Lung microvascular endothelial cell (primary cell): ENCODE measurements at regions not wholly inside any gene's neighbourhood (a gene's known extent, or its start where the extent isn't known, plus 50 kb on each side); places are given as distances from the start of the nearest gene placed in this dataset.

Experiments
- DNase-seq, 2 donors: peaks; one replicate each; pipeline versions ENCODE4 v3.0.0 to v3.0.0-alpha.2; 2010; ENCODE audit warnings: low read depth in 2 of 2

- DNase-seq: peak in 1 of 2 donors; percentile 24
Measured at GRCh38 chr18:46320928-46321711, 216.9 kb downstream of the HAUS1 start.

- no peak for DNase-seq
Measured at GRCh38 chr18:46321955-46322354, 217.8 kb downstream of the HAUS1 start.

- DNase-seq: no peak
Measured at GRCh38 chr18:46322411-46322891, 218.3 kb downstream of the HAUS1 start.

- DNase-seq: no peak
Measured at GRCh38 chr18:46322941-46323340, 218.8 kb downstream of the HAUS1 start.

- DNase-seq: peak in 1 of 2 donors; percentile 36
Measured at GRCh38 chr18:46324087-46324955, 220.1 kb downstream of the HAUS1 start.

- DNase-seq: no peak
Measured at GRCh38 chr18:46325895-46326294, 221.7 kb downstream of the HAUS1 start.

- DNase-seq: no peak
Measured at GRCh38 chr18:46329736-46330246, 225.6 kb downstream of the HAUS1 start.

GRCh38 chr18:46331316-46331715 lies 227.1 kb downstream of the HAUS1 start:
- DNase-seq: no peak

GRCh38 chr18:46332286-46332801 lies 228.2 kb downstream of the HAUS1 start:
- no peak for DNase-seq

- DNase-seq: no peak
Measured at GRCh38 chr18:46332921-46333341, 228.7 kb downstream of the HAUS1 start.

GRCh38 chr18:46333431-46334135 lies 229.4 kb downstream of the HAUS1 start:
- peak in 1 of 2 donors; percentile 13 for DNase-seq

- no peak for DNase-seq
Measured at GRCh38 chr18:46334868-46335281, 230.7 kb downstream of the HAUS1 start.

GRCh38 chr18:46335534-46336101 lies 231.4 kb downstream of the HAUS1 start:
- DNase-seq: peak in 1 of 2 donors; percentile 7

- DNase-seq: no peak
Measured at GRCh38 chr18:46336278-46337111, 232.3 kb downstream of the HAUS1 start.

- DNase-seq: no peak
Measured at GRCh38 chr18:46337271-46337670, 233.1 kb downstream of the HAUS1 start.

- DNase-seq: no peak
Measured at GRCh38 chr18:46338205-46338604, 234.0 kb downstream of the HAUS1 start.

- no peak for DNase-seq
Measured at GRCh38 chr18:46338766-46339165, 234.6 kb downstream of the HAUS1 start.

GRCh38 chr18:46340716-46341115 lies 236.5 kb downstream of the HAUS1 start:
- DNase-seq: no peak

GRCh38 chr18:46341986-46342525 lies 237.9 kb downstream of the HAUS1 start:
- no peak for DNase-seq

- no peak for DNase-seq
Measured at GRCh38 chr18:46343456-46343855, 239.3 kb downstream of the HAUS1 start.
